Endothelial cell of umbilical vein (primary cell): ENCODE measurements at regions not wholly inside any gene's neighbourhood (a gene's known extent, or its start where the extent isn't known, plus 50 kb on each side); places are given as distances from the start of the nearest gene placed in this dataset.

Source experiments
- EZH2 ChIP-seq: IDR thresholded peaks from 2 replicates; pipeline ENCODE4 v1.6.1; 2012; ENCODE audit warnings: borderline replicate concordance, low read depth, mild to moderate bottlenecking, moderate library complexity, low read length, inconsistent platforms; ENCODE audit not compliant: severe bottlenecking
- GATA2 ChIP-seq: IDR thresholded peaks from 2 replicates; pipeline ENCODE4 v1.7.0; 2011; ENCODE audit warnings: low read depth, mild to moderate bottlenecking, moderate library complexity, mixed read lengths, low read length; ENCODE audit not compliant: insufficient read length, insufficient read depth
- JUN ChIP-seq: IDR thresholded peaks from 2 replicates; pipeline ENCODE4 v1.6.1; 2011; ENCODE audit warnings: borderline replicate concordance, low read depth; ENCODE audit not compliant: insufficient read length, insufficient read depth
- MYC ChIP-seq: IDR thresholded peaks from one replicate; pipeline ENCODE4 v1.6.1; 2011; ENCODE audit warnings: mild to moderate bottlenecking, low read depth, low read length
- POLR2A ChIP-seq: IDR thresholded peaks from 2 replicates; pipeline ENCODE4 v1.6.1; 2012; ENCODE audit warnings: low read depth, mild to moderate bottlenecking, control low read depth, low read length
- POLR2AphosphoS5 ChIP-seq: IDR thresholded peaks from 2 replicates; pipeline ENCODE4 v1.6.1; 2012; ENCODE audit warnings: low read depth, mild to moderate bottlenecking, control low read depth, low read length, moderate library complexity; ENCODE audit not compliant: insufficient read depth
- TF ChIP-seq, protein P1 (sequence below), 2 donors: IDR thresholded peaks; 1 replicate in 1 of 2; 2 replicates in 1 of 2; pipeline ENCODE4 v1.5.1; 2011; ENCODE audit warnings: low read length in 2 of 2, mild to moderate bottlenecking in 2 of 2, moderate library complexity in 2 of 2, control low read depth in 1 of 2, inconsistent platforms in 1 of 2, low read depth in 1 of 2; ENCODE audit not compliant: insufficient read depth in 1 of 2; ENCODE audit errors: extremely low read depth in 1 of 2

DNA sequence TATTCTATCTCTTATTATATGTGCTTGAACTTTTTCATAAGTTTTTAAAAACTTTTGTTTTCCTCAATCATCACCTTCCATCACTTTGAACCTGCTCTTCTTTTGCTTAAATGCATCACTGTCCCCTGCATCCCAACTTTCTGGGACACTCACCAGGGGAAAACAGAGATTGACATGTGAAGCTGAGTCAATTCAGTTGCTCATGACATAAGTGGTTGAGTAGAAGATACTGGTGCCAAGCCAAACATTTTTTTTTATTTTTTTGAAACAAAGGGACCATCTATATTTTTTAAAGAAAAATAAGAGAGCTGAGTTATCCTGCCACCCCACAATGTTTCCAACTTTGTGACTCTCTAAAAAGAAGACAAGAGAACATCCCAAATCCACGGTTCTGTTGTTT, 61.8 kb upstream of the AHR start:
- TF ChIP-seq, protein P1, sequence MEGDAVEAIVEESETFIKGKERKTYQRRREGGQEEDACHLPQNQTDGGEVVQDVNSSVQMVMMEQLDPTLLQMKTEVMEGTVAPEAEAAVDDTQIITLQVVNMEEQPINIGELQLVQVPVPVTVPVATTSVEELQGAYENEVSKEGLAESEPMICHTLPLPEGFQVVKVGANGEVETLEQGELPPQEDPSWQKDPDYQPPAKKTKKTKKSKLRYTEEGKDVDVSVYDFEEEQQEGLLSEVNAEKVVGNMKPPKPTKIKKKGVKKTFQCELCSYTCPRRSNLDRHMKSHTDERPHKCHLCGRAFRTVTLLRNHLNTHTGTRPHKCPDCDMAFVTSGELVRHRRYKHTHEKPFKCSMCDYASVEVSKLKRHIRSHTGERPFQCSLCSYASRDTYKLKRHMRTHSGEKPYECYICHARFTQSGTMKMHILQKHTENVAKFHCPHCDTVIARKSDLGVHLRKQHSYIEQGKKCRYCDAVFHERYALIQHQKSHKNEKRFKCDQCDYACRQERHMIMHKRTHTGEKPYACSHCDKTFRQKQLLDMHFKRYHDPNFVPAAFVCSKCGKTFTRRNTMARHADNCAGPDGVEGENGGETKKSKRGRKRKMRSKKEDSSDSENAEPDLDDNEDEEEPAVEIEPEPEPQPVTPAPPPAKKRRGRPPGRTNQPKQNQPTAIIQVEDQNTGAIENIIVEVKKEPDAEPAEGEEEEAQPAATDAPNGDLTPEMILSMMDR (IDR thresholded peaks at IDR 0.05; ENCODE audit: extremely low read depth in 1 of 2, insufficient read depth in 1 of 2, low read depth in 1 of 2, low read length in 2 of 2) = no peak
- TF ChIP-seq POLR2AphosphoS5 = no peak
- TF ChIP-seq JUN = no peak
- no peak for TF ChIP-seq EZH2
- no peak for TF ChIP-seq POLR2A
- TF ChIP-seq GATA2 = no peak
- TF ChIP-seq MYC = no peak
